Stomach (tissue), 4 donors: ENCODE measurements at regions not wholly inside any gene's neighbourhood (a gene's known extent, or its start where the extent isn't known, plus 50 kb on each side); places are given as distances from the start of the nearest gene placed in this dataset.

ENCODE experiments used
- CTCF ChIP-seq, 7 experiments: fragments of 450-650 bp in 4 of 7; fragments of 200-600 bp in 3 of 7; sonication (generic) in 3 of 7; IDR thresholded peaks; one replicate each; pipeline ENCODE4 v1.5.1; 2016 to 2019; ENCODE audit warnings: antibody characterized with exemption in 7 of 7, control low read depth in 2 of 7, mild to moderate bottlenecking in 1 of 7
- POLR2A ChIP-seq, 4 donors: fragments of 450-650 bp; IDR thresholded peaks; one replicate each; pipeline ENCODE4 v1.6.1; 2016; ENCODE audit warnings: antibody characterized with exemption in 4 of 4, control low read depth in 2 of 4, mild to moderate bottlenecking in 1 of 4, moderate library complexity in 1 of 4
- POLR2AphosphoS5 ChIP-seq, 3 donors: sonication (generic); formaldehyde crosslinking; IDR thresholded peaks; one replicate each; pipeline ENCODE4 v1.6.1; 2016; ENCODE audit warnings: antibody characterized with exemption in 3 of 3

- TF ChIP-seq CTCF (IDR thresholded peaks at IDR 0.05) (no peak), POLR2AphosphoS5 (IDR thresholded peaks at IDR 0.05) (no peak), POLR2A (IDR thresholded peaks at IDR 0.05) (no peak)
Observed at GRCh38 chr20:54353292-54353691, 122.1 kb upstream of the DOK5 start.
